H9 (cell line): ENCODE measurements at regions not wholly inside any gene's neighbourhood (a gene's known extent, or its start where the extent isn't known, plus 50 kb on each side); places are given as distances from the start of the nearest gene placed in this dataset.

Experiments used
- DNase-seq: peaks from one replicate; pipeline ENCODE4 v3.0.0-alpha.2; 2017
- H2AFZ ChIP-seq: one replicate; pipeline ENCODE4 v1.6.1; 2013; ENCODE audit warnings: mild to moderate bottlenecking, low read length, control low read depth, moderate library complexity
- H2AK5ac ChIP-seq: 2 replicates; pipeline ENCODE4 v1.6.1; 2013; ENCODE audit warnings: low read length, control low read depth, mixed read lengths; ENCODE audit not compliant: insufficient read length
- H2BK120ac ChIP-seq: one replicate; pipeline ENCODE4 v1.6.1; 2013; ENCODE audit warnings: low read depth, mild to moderate bottlenecking, low read length, control low read depth, inconsistent platforms; ENCODE audit not compliant: poor library complexity, severe bottlenecking
- H2BK12ac ChIP-seq: 2 replicates; pipeline ENCODE4 v1.6.1; 2013; ENCODE audit warnings: low read length, control low read depth, mixed read lengths, low read depth; ENCODE audit not compliant: insufficient read length
- H2BK15ac ChIP-seq: 2 replicates; pipeline ENCODE4 v1.6.1; 2013; ENCODE audit warnings: low read depth, low read length, control low read depth
- H2BK20ac ChIP-seq: one replicate; pipeline ENCODE4 v1.6.1; 2013; ENCODE audit warnings: low read depth, mild to moderate bottlenecking, low read length, control low read depth, inconsistent platforms; ENCODE audit not compliant: poor library complexity, severe bottlenecking
- H2BK5ac ChIP-seq: 2 replicates; pipeline ENCODE4 v1.6.1; 2013; ENCODE audit warnings: low read length, control low read depth, mixed read lengths; ENCODE audit not compliant: insufficient read length
- H3K14ac ChIP-seq: 2 replicates; pipeline ENCODE4 v1.6.1; 2013; ENCODE audit warnings: low read length, control low read depth; ENCODE audit not compliant: insufficient read depth
- H3K18ac ChIP-seq: 2 replicates; pipeline ENCODE4 v1.6.1; 2013; ENCODE audit warnings: low read depth, mild to moderate bottlenecking, mixed read lengths, low read length, control low read depth; ENCODE audit not compliant: insufficient read length
- H3K23ac ChIP-seq: 2 replicates; pipeline ENCODE4 v1.6.1; 2013; ENCODE audit warnings: low read length, control low read depth, mixed read lengths, low read depth; ENCODE audit not compliant: insufficient read length
- H3K23me2 ChIP-seq: 2 replicates; pipeline ENCODE4 v1.6.1; 2013; ENCODE audit warnings: low read depth, mild to moderate bottlenecking, mixed read lengths, low read length, control low read depth; ENCODE audit not compliant: insufficient read length, poor library complexity, severe bottlenecking
- H3K27ac ChIP-seq: 2 replicates; pipeline ENCODE4 v1.5.1; 2013; ENCODE audit warnings: low read length, control low read depth, mixed read lengths, low read depth; ENCODE audit not compliant: insufficient read length
- H3K27me3 ChIP-seq: 2 replicates; pipeline ENCODE4 v1.6.1; 2013; ENCODE audit warnings: low read length, control low read depth, inconsistent platforms; ENCODE audit not compliant: insufficient read depth
- H3K4ac ChIP-seq: 2 replicates; pipeline ENCODE4 v1.6.1; 2013; ENCODE audit warnings: low read depth, mild to moderate bottlenecking, control low read depth, inconsistent platforms, low read length, moderate library complexity
- H3K4me1 ChIP-seq: 2 replicates; pipeline ENCODE4 v1.6.1; 2013; ENCODE audit warnings: low read length, control low read depth, inconsistent platforms; ENCODE audit not compliant: insufficient read depth
- H3K4me2 ChIP-seq: 2 replicates; pipeline ENCODE4 v1.6.1; 2013; ENCODE audit warnings: low read length, control low read depth, mixed read lengths; ENCODE audit not compliant: insufficient read length, insufficient read depth
- H3K56ac ChIP-seq: 2 replicates; pipeline ENCODE4 v1.6.1; 2013; ENCODE audit warnings: low read depth, mild to moderate bottlenecking, mixed read lengths, low read length, control low read depth; ENCODE audit not compliant: insufficient read length
- H3K79me1 ChIP-seq: 2 replicates; pipeline ENCODE4 v1.6.1; 2013; ENCODE audit warnings: low read depth, mild to moderate bottlenecking, moderate library complexity, low read length, control low read depth, inconsistent platforms; ENCODE audit not compliant: insufficient read depth, poor library complexity, severe bottlenecking
- H3K79me2 ChIP-seq: 2 replicates; pipeline ENCODE4 v1.6.1; 2013; ENCODE audit warnings: low read length, control low read depth, inconsistent platforms; ENCODE audit not compliant: insufficient read depth
- H3K9ac ChIP-seq: 2 replicates; pipeline ENCODE4 v1.6.1; 2013; ENCODE audit warnings: low read length, control low read depth, mixed read lengths; ENCODE audit not compliant: insufficient read length; ENCODE audit errors: extremely low read depth
- H3K9me3 ChIP-seq: one replicate; pipeline ENCODE4 v1.6.1; 2013; ENCODE audit warnings: low read depth, low read length, inconsistent platforms; ENCODE audit not compliant: control insufficient read depth
- H3T11ph ChIP-seq: one replicate; pipeline ENCODE4 v1.6.1; 2013; ENCODE audit warnings: mild to moderate bottlenecking, low read length, control low read depth, inconsistent platforms
- H4K20me1 ChIP-seq: one replicate; pipeline ENCODE4 v1.6.1; 2013; ENCODE audit not compliant: control insufficient read depth, insufficient read length, insufficient read depth
- H4K5ac ChIP-seq: 2 replicates; pipeline ENCODE4 v1.6.1; 2013; ENCODE audit warnings: low read depth, mild to moderate bottlenecking, mixed read lengths, low read length, control low read depth; ENCODE audit not compliant: insufficient read length
- H4K8ac ChIP-seq: replicated peaks from 2 replicates; pipeline ENCODE4 v1.6.1; 2013; ENCODE audit warnings: low read length, control low read depth, mixed read lengths, low read depth; ENCODE audit not compliant: insufficient read length
- H4K91ac ChIP-seq: 2 replicates; pipeline ENCODE4 v1.6.1; 2013; ENCODE audit warnings: low read depth, mild to moderate bottlenecking, moderate library complexity, mixed read lengths, low read length, control low read depth; ENCODE audit not compliant: insufficient read length
- H3K27ac Mint-ChIP-seq, 3 experiments: 2 replicates in 2 of 3; 3 replicates in 1 of 3; pipeline ENCODE4 v1.8.0; 2020 to 2021; ENCODE audit warnings: mixed read lengths in 3 of 3, mild to moderate bottlenecking in 1 of 3, moderate library complexity in 1 of 3
- H3K27me3 Mint-ChIP-seq: 2 replicates; pipeline ENCODE4 v1.8.0; 2021; ENCODE audit warnings: low read depth, mild to moderate bottlenecking, moderate library complexity, mixed read lengths
- H3K36me3 Mint-ChIP-seq, 3 experiments: 2 replicates in 2 of 3; 3 replicates in 1 of 3; pipeline ENCODE4 v1.8.0; 2020 to 2021; ENCODE audit warnings: low read depth in 3 of 3, mixed read lengths in 3 of 3; ENCODE audit not compliant: insufficient read depth in 1 of 3
- H3K4me1 Mint-ChIP-seq, 2 experiments: 2 replicates each; pipeline ENCODE4 v1.8.0; 2020; ENCODE audit warnings: mixed read lengths in 2 of 2
- H3K4me3 Mint-ChIP-seq, 2 experiments: 2 replicates in 1 of 2; 3 replicates in 1 of 2; pipeline ENCODE4 v1.8.0; 2020 to 2021; ENCODE audit warnings: mild to moderate bottlenecking in 2 of 2, mixed read lengths in 2 of 2, moderate library complexity in 1 of 2
- H3K9me3 Mint-ChIP-seq, 2 experiments: 2 replicates in 1 of 2; 3 replicates in 1 of 2; pipeline ENCODE4 v1.8.0; 2020; ENCODE audit warnings: mild to moderate bottlenecking in 2 of 2, mixed read lengths in 2 of 2, moderate library complexity in 1 of 2
- TF ChIP-seq, protein P1 (sequence below): fragments of 200-600 bp; sonication (generic); conservative IDR thresholded peaks from 3 replicates; pipeline ENCODE4 v1.8.0; 2021; ENCODE audit warnings: antibody characterized with exemption, mild to moderate bottlenecking

DNA sequence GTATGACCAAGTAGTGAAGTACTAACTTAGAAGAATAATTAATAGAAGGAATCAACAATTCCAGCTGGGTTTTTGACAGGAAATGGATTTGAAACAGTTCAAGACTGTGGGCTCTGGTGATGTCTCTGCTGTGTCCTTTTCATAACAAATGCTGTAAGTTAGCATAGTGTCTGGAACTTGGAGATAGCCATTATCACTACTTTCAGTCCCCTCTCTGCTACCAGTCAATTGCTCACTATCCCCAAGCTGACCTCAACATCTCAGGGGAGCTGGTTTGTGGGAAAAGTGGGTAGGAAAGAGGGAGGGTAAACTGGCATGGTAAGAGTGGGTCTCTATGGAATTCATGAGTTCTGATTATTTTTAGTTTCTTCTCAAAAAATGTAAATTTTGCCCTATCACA lies 231.4 kb upstream of the MID1 start:
- H3K4ac ChIP-seq = no peak overlapping the region
- no peak overlapping the region for H4K8ac ChIP-seq
- peaks cover 45 to 62% of the 10 kb centered on the region in 2 experiments for H3K9me3 Mint-ChIP-seq
- H3K4me1 Mint-ChIP-seq = no peaks in the 10 kb centered on the region
- TF ChIP-seq, protein P1, sequence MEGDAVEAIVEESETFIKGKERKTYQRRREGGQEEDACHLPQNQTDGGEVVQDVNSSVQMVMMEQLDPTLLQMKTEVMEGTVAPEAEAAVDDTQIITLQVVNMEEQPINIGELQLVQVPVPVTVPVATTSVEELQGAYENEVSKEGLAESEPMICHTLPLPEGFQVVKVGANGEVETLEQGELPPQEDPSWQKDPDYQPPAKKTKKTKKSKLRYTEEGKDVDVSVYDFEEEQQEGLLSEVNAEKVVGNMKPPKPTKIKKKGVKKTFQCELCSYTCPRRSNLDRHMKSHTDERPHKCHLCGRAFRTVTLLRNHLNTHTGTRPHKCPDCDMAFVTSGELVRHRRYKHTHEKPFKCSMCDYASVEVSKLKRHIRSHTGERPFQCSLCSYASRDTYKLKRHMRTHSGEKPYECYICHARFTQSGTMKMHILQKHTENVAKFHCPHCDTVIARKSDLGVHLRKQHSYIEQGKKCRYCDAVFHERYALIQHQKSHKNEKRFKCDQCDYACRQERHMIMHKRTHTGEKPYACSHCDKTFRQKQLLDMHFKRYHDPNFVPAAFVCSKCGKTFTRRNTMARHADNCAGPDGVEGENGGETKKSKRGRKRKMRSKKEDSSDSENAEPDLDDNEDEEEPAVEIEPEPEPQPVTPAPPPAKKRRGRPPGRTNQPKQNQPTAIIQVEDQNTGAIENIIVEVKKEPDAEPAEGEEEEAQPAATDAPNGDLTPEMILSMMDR = no peak
- H3K27me3 ChIP-seq = no peaks in the 10 kb centered on the region
- H3K4me1 ChIP-seq = no peaks in the 10 kb centered on the region
- no peak overlapping the region for H3K4me2 ChIP-seq
- H3K79me1 ChIP-seq = no peaks in the 10 kb centered on the region
- no peaks in the 10 kb centered on the region for H3K9me3 ChIP-seq
- H3K56ac ChIP-seq = no peak overlapping the region
- no peak overlapping the region for H4K91ac ChIP-seq
- no peak overlapping the region for H2BK12ac ChIP-seq
- no peak overlapping the region for H2BK120ac ChIP-seq
- H3K18ac ChIP-seq = no peak overlapping the region
- H3K36me3 Mint-ChIP-seq = peaks cover 0 to 7% (median 0%) of the 10 kb centered on the region in 3 experiments; a peak in 2 of 7 replicates
- H2BK15ac ChIP-seq = no peak overlapping the region
- H3K14ac ChIP-seq = no peak overlapping the region
- H3K27me3 Mint-ChIP-seq = no peaks in the 10 kb centered on the region
- H2BK5ac ChIP-seq = no peak overlapping the region
- no peaks in the 10 kb centered on the region for H4K20me1 ChIP-seq
- no peak overlapping the region for H2BK20ac ChIP-seq
- H4K5ac ChIP-seq = no peak overlapping the region
- H3K9ac ChIP-seq = no peak overlapping the region
- H3T11ph ChIP-seq = no peak overlapping the region
- no peaks in the 10 kb centered on the region for H3K79me2 ChIP-seq
- H2AK5ac ChIP-seq = no peak overlapping the region
- no peaks in the 10 kb centered on the region for H3K23me2 ChIP-seq
- H3K23ac ChIP-seq = no peak overlapping the region
- no peak overlapping the region for H3K27ac ChIP-seq
- H3K27ac Mint-ChIP-seq = no peak overlapping the region
- no peak for DNase-seq
- H3K4me3 Mint-ChIP-seq = no peak overlapping the region
- H2AFZ ChIP-seq = no peak overlapping the region
